GM23338 (cell line): ENCODE measurements at regions not wholly inside any gene's neighbourhood (a gene's known extent, or its start where the extent isn't known, plus 50 kb on each side); places are given as distances from the start of the nearest gene placed in this dataset.

Source experiments
- ATAC-seq: fragments of 200-7000 bp; cut with Tn5 transposase; 3 replicates; pipeline ENCODE4 v1.9.1; 2020
- DNase-seq: peaks from one replicate; pipeline ENCODE4 v3.0.0-alpha.2; 2015; ENCODE audit warnings: low spot score
- H2AFZ ChIP-seq: fragments of 200-600 bp; sonication (generic); 2 replicates; pipeline ENCODE4 v1.8.0; 2016; ENCODE audit warnings: antibody characterized with exemption, mild to moderate bottlenecking, moderate library complexity
- H3F3A ChIP-seq: fragments of 200-600 bp; sonication (generic); replicated peaks from 2 replicates; pipeline ENCODE4 v1.8.0; 2017; ENCODE audit warnings: antibody characterized with exemption, mixed run types, low read depth
- H3K27ac ChIP-seq: fragments of 200-600 bp; sonication (generic); 2 replicates; pipeline ENCODE4 v1.6.1; 2016; ENCODE audit warnings: low read depth
- H3K27me3 ChIP-seq: fragments of 200-600 bp; sonication (generic); 2 replicates; pipeline ENCODE4 v1.8.0; 2016; ENCODE audit warnings: mild to moderate bottlenecking, mixed run types, moderate library complexity; ENCODE audit not compliant: insufficient read depth
- H3K36me3 ChIP-seq: fragments of 200-600 bp; sonication (generic); 2 replicates; pipeline ENCODE4 v1.8.0; 2016; ENCODE audit warnings: mild to moderate bottlenecking; ENCODE audit not compliant: insufficient read depth
- H3K4me1 ChIP-seq: fragments of 200-600 bp; sonication (generic); 2 replicates; pipeline ENCODE4 v1.8.0; 2016; ENCODE audit warnings: mild to moderate bottlenecking, moderate library complexity; ENCODE audit not compliant: insufficient read depth
- H3K4me2 ChIP-seq: fragments of 200-600 bp; sonication (generic); 2 replicates; pipeline ENCODE4 v1.7.1; 2017; ENCODE audit warnings: mixed run types
- H3K4me3 ChIP-seq: fragments of 200-600 bp; sonication (generic); 2 replicates; pipeline ENCODE4 v1.6.1; 2016; ENCODE audit warnings: mixed run types
- H3K79me2 ChIP-seq: fragments of 200-600 bp; sonication (generic); replicated peaks from 2 replicates; pipeline ENCODE4 v1.8.0; 2017; ENCODE audit warnings: mild to moderate bottlenecking; ENCODE audit not compliant: insufficient read depth
- H3K9me2 ChIP-seq: fragments of 200-600 bp; sonication (generic); 2 replicates; pipeline ENCODE4 v1.8.0; 2017; ENCODE audit not compliant: insufficient read depth
- H4K20me1 ChIP-seq: fragments of 200-600 bp; sonication (generic); replicated peaks from 2 replicates; pipeline ENCODE4 v1.8.0; 2017; ENCODE audit warnings: mild to moderate bottlenecking; ENCODE audit not compliant: insufficient read depth
- H3K27ac Mint-ChIP-seq: 2 replicates; pipeline ENCODE4 v1.8.0; 2020; ENCODE audit warnings: inconsistent platforms, mild to moderate bottlenecking, moderate library complexity, mixed read lengths
- H3K27me3 Mint-ChIP-seq: 3 replicates; pipeline ENCODE4 v1.8.0; 2022; ENCODE audit warnings: low read depth, mild to moderate bottlenecking, moderate library complexity, mixed read lengths, inconsistent platforms; ENCODE audit not compliant: insufficient read depth, poor library complexity
- H3K36me3 Mint-ChIP-seq: 3 replicates; pipeline ENCODE4 v1.8.0; 2021; ENCODE audit warnings: low read depth, mild to moderate bottlenecking, inconsistent platforms, moderate library complexity, mixed read lengths
- H3K4me1 Mint-ChIP-seq: 3 replicates; pipeline ENCODE4 v1.8.0; 2020; ENCODE audit warnings: mild to moderate bottlenecking, inconsistent platforms, mixed read lengths
- H3K4me3 Mint-ChIP-seq: 3 replicates; pipeline ENCODE4 v1.8.0; 2021; ENCODE audit warnings: moderate library complexity, mild to moderate bottlenecking, inconsistent platforms, mixed read lengths
- H3K9me3 Mint-ChIP-seq: 3 replicates; pipeline ENCODE4 v1.8.0; 2020; ENCODE audit warnings: moderate library complexity, mild to moderate bottlenecking, inconsistent platforms, mixed read lengths
- CTCF ChIP-seq, 2 experiments: fragments of 200-600 bp in 1 of 2; sonication (generic) in 1 of 2; conservative IDR thresholded peaks; 2 replicates each; pipeline versions ENCODE4 v1.5.1 to v1.6.1; 2016 to 2017; ENCODE audit warnings: antibody characterized with exemption in 2 of 2, low read depth in 2 of 2, mild to moderate bottlenecking in 2 of 2, moderate library complexity in 1 of 2
- ETS1 ChIP-seq: IDR thresholded peaks from 2 replicates; pipeline ENCODE4 v1.6.1; 2016; ENCODE audit warnings: antibody characterized with exemption
- EZH2 ChIP-seq: fragments of 200-600 bp; sonication (generic); IDR thresholded peaks from one replicate; pipeline ENCODE4 v1.8.0; 2017; ENCODE audit warnings: antibody characterized with exemption, mild to moderate bottlenecking, low read depth; ENCODE audit not compliant: unreplicated experiment
- EZH2phosphoT487 ChIP-seq: fragments of 200-600 bp; sonication (generic); IDR thresholded peaks from one replicate; pipeline ENCODE4 v1.8.1; 2018; ENCODE audit warnings: antibody characterized with exemption; ENCODE audit not compliant: unreplicated experiment
- JUNB ChIP-seq: IDR thresholded peaks from one replicate; pipeline ENCODE4 v1.6.1; 2016; ENCODE audit warnings: antibody characterized with exemption; ENCODE audit not compliant: unreplicated experiment
- NANOG ChIP-seq: IDR thresholded peaks from 2 replicates; pipeline ENCODE4 v1.6.1; 2016; ENCODE audit warnings: antibody characterized with exemption, borderline replicate concordance
- POLR2AphosphoS5 ChIP-seq: IDR thresholded peaks from 2 replicates; pipeline ENCODE4 v1.6.1; 2016; ENCODE audit warnings: antibody characterized with exemption, low read depth
- REST ChIP-seq: IDR thresholded peaks from one replicate; pipeline ENCODE4 v1.6.1; 2018; ENCODE audit warnings: antibody characterized with exemption; ENCODE audit not compliant: unreplicated experiment
- STAT1 ChIP-seq: IDR thresholded peaks from one replicate; pipeline ENCODE4 v1.6.1; 2016; ENCODE audit warnings: antibody characterized with exemption; ENCODE audit not compliant: unreplicated experiment
- ZNF114 ChIP-seq: fragments of 250-450 bp; sonication (Bioruptor Pico); IDR thresholded peaks from 2 replicates; pipeline ENCODE4 v1.5.0; 2020; ENCODE audit warnings: mild to moderate bottlenecking, moderate library complexity
- ZNF331 ChIP-seq: fragments of 250-450 bp; sonication (Bioruptor Pico); IDR thresholded peaks from 2 replicates; pipeline ENCODE4 v1.5.0; 2020; ENCODE audit warnings: low read depth, mild to moderate bottlenecking, moderate library complexity
- ZNF462 ChIP-seq: fragments of 250-450 bp; sonication (Bioruptor Pico); IDR thresholded peaks from 2 replicates; pipeline ENCODE4 v1.5.0; 2020; ENCODE audit warnings: mild to moderate bottlenecking, moderate library complexity

- H3K36me3 ChIP-seq, result no peaks in the 10 kb centered on the region
- DNase-seq, result no peak
- no peak overlapping the region for H3K4me3 ChIP-seq
- no peaks in the 10 kb centered on the region for H4K20me1 ChIP-seq
- Mint-ChIP-seq H3K4me1 (peaks cover 5% of the 10 kb centered on the region; the same call in 1 of the 3 replicates), H3K36me3 (no peaks in the 10 kb centered on the region), H3K27me3 (peaks cover 10% of the 10 kb centered on the region), H3K4me3 (no peak overlapping the region), H3K9me3 (no peaks in the 10 kb centered on the region; the same call in 2 of the 3 replicates), H3K27ac (no peak overlapping the region)
- no peak overlapping the region for H2AFZ ChIP-seq
- H3K27me3 ChIP-seq, result no peaks in the 10 kb centered on the region
- H3K9me2 ChIP-seq, result no peaks in the 10 kb centered on the region
- no peaks in the 10 kb centered on the region for H3K4me1 ChIP-seq
- ATAC-seq, result no peak
- no peak overlapping the region for H3K4me2 ChIP-seq
- no peaks in the 10 kb centered on the region for H3K79me2 ChIP-seq
- H3K27ac ChIP-seq, result no peak overlapping the region
- no peaks in the 10 kb centered on the region for H3F3A ChIP-seq
- TF ChIP-seq ZNF114, result no peak
- no peak for TF ChIP-seq EZH2phosphoT487
- no peak for TF ChIP-seq ETS1
- TF ChIP-seq STAT1, result no peak
- TF ChIP-seq JUNB, result no peak
- no peak for TF ChIP-seq NANOG
- TF ChIP-seq CTCF (conservative IDR thresholded peaks at IDR 0.05; ENCODE audit: low read depth in 2 of 2), result no peak
- no peak for TF ChIP-seq ZNF331 (CRISPR knock-in tag)
- no peak for TF ChIP-seq EZH2
- TF ChIP-seq REST, result no peak
- no peak for TF ChIP-seq POLR2AphosphoS5
- TF ChIP-seq ZNF462, result no peak
Observed at GRCh38 chr2:8619071-8619470, 62.8 kb upstream of the ID2 start.
